Smooth muscle cell of the brain vasculature (primary cell): ENCODE measurements at regions not wholly inside any gene's neighbourhood (a gene's known extent, or its start where the extent isn't known, plus 50 kb on each side); places are given as distances from the start of the nearest gene placed in this dataset.
"Not testable (repeated sequence)": the region's sequence is repeated elsewhere in the genome, so short reads cannot be mapped to it uniquely, and the experiment has no call there.

Source experiments
- DNase-seq: peaks from one replicate; pipeline ENCODE4 v3.0.0-alpha.2; 2012; ENCODE audit warnings: low read depth, low spot score

GRCh38 chr13:99700468-99700867 is 199.2 kb downstream of the TM9SF2 start:
- DNase-seq = no peak

- DNase-seq = no peak
Measured at GRCh38 chr13:99698816-99699099, 197.5 kb downstream of the TM9SF2 start.

GRCh38 chr13:99698010-99698815 is 196.9 kb downstream of the TM9SF2 start:
- no peak for DNase-seq

GRCh38 chr13:99695857-99696256 is 194.6 kb downstream of the TM9SF2 start:
- DNase-seq = no peak

GRCh38 chr13:99693852-99694611 is 192.8 kb downstream of the TM9SF2 start:
- no peak for DNase-seq

GRCh38 chr13:99693351-99693750 is 192.1 kb downstream of the TM9SF2 start:
- no peak for DNase-seq

- DNase-seq = no peak
Measured at GRCh38 chr13:99692854-99693253, 191.6 kb downstream of the TM9SF2 start.

GRCh38 chr13:99691552-99691951 is 190.3 kb downstream of the TM9SF2 start:
- DNase-seq = no peak

GRCh38 chr13:99690426-99691174 is 189.3 kb downstream of the TM9SF2 start:
- no peak for DNase-seq

- no peak for DNase-seq
Measured at GRCh38 chr13:99689955-99690354, 188.7 kb downstream of the TM9SF2 start.

- no peak for DNase-seq
Measured at GRCh38 chr13:99688776-99689175, 187.5 kb downstream of the TM9SF2 start.

- DNase-seq = no peak
Measured at GRCh38 chr13:99687723-99688397, 186.6 kb downstream of the TM9SF2 start.

- no peak for DNase-seq
Measured at GRCh38 chr13:99686944-99687411, 185.7 kb downstream of the TM9SF2 start.

GRCh38 chr13:99686157-99686572 is 184.9 kb downstream of the TM9SF2 start:
- DNase-seq = no peak

GRCh38 chr13:99681695-99682094 is 180.4 kb downstream of the TM9SF2 start:
- DNase-seq = no peak

GRCh38 chr13:99677116-99677951 is 176.1 kb downstream of the TM9SF2 start:
- DNase-seq = no peak

GRCh38 chr13:99671746-99672145 is 170.5 kb downstream of the TM9SF2 start:
- DNase-seq = no peak

- not testable (repeated sequence) for DNase-seq
Measured at GRCh38 chr13:99669096-99669495, 167.8 kb downstream of the TM9SF2 start.

GRCh38 chr13:99666146-99666805 is 165.0 kb downstream of the TM9SF2 start:
- no peak for DNase-seq

GRCh38 chr13:99665711-99666110 is 164.4 kb downstream of the TM9SF2 start:
- no peak for DNase-seq
